ENCODE measurements at regions not wholly inside any gene's neighbourhood (a gene's known extent, or its start where the extent isn't known, plus 50 kb on each side); places are given as distances from the start of the nearest gene placed in this dataset.
"Not testable (repeated sequence)": the region's sequence is repeated elsewhere in the genome, so short reads cannot be mapped to it uniquely, and the experiment has no call there.

GRCh38 chr3:198139513-198140167, 179.6 kb downstream of the LMLN start:
- H3K36me3 ChIP-seq (replicated peaks in 1 of 2; ENCODE audit: insufficient read depth in 1 of 2, low read depth in 2 of 2); H3K4me1 ChIP-seq; intact Hi-C loops (cut with DNase I); H3K27ac ChIP-seq; DNase-seq; H3K9me3 ChIP-seq; H3K27me3 ChIP-seq; ATAC-seq; H3K4me3 ChIP-seq: not testable (repeated sequence)
- WGBS, 2 donors = 76 to 82% methylated on average over 5 to 8 of the region's 8 CpGs

DNA sequence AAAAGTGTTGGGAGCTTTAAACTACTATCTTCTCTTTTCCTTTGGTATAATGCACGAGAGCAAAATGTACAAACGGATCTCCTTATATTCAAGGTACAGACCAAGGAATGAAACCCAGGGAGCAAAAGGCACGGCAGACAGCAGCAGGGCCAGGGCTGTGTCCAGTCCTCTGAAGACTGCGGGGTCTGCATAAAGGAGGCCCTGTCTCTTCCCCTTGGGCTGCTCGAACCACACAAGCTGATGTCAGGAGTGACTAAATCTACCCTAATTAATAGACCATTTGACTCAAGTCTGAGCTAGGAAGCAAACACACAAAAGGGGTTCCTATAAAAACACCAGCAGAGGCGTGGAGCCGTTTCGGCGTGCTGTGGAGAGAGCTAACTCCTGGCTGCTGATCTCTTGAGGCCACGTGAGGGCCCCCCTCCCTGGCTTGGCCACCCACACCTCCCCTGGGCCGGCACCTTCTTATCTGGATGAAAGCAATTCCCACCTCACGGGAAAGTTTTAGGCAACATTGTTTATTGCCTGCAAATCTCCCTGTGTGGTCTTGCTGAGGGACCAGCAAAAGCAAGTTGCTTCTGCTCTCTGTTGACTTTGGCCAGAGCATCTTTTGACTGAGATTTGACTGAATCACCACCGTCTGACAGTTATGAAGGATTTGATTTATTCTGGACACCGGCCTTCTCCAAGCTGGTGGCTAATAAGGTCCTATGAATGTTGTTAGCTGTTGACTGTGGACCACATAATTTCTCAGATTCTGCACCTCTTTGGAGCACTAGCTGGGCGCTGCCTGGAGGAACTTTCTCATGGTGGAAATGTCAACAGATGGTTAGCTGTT, 183.5 kb downstream of the LMLN start:
- WGBS, 2 donors = 89 to 94% methylated on average over 7 to 12 of the region's 15 CpGs
- ATAC-seq; H3K27ac ChIP-seq; H3K9me3 ChIP-seq; H3K36me3 ChIP-seq (replicated peaks in 1 of 2; ENCODE audit: insufficient read depth in 1 of 2, low read depth in 2 of 2); DNase-seq; H3K4me3 ChIP-seq; H3K27me3 ChIP-seq; H3K4me1 ChIP-seq; intact Hi-C loops (cut with DNase I): not testable (repeated sequence)

GRCh38 chr3:198145231-198145784, 185.3 kb downstream of the LMLN start:
- H3K4me3 ChIP-seq = not testable (repeated sequence)

GRCh38 chr3:198146070-198146469, 186.1 kb downstream of the LMLN start:
- DNase-seq; H3K36me3 ChIP-seq (replicated peaks in 1 of 2; ENCODE audit: insufficient read depth in 1 of 2, low read depth in 2 of 2); intact Hi-C loops (cut with DNase I); H3K27me3 ChIP-seq; H3K4me3 ChIP-seq; H3K27ac ChIP-seq; H3K4me1 ChIP-seq; H3K9me3 ChIP-seq: not testable (repeated sequence)
- peak; percentile 37 for ATAC-seq
- WGBS, 2 donors = 82 to 96% methylated on average over 3 to 4 of the region's 5 CpGs

More at GRCh38 chr3:198145231-198145784, 185.3 kb downstream of the LMLN start:
- H3K27me3 ChIP-seq; H3K36me3 ChIP-seq (replicated peaks in 1 of 2; ENCODE audit: insufficient read depth in 1 of 2, low read depth in 2 of 2); H3K27ac ChIP-seq; H3K4me1 ChIP-seq; H3K9me3 ChIP-seq; intact Hi-C loops (cut with DNase I): not testable (repeated sequence)
- WGBS, 2 donors = 64 to 65% methylated on average over 3 of the region's 8 CpGs
- peak; percentile 27 for ATAC-seq
- DNase-seq = peak; percentile 16 to 31 (median 28)

GRCh38 chr3:198146559-198147164, 186.6 kb downstream of the LMLN start:
- H3K4me1 ChIP-seq; intact Hi-C loops (cut with DNase I); H3K36me3 ChIP-seq (replicated peaks in 1 of 2; ENCODE audit: insufficient read depth in 1 of 2, low read depth in 2 of 2); H3K27ac ChIP-seq; DNase-seq; H3K4me3 ChIP-seq; H3K27me3 ChIP-seq; H3K9me3 ChIP-seq: not testable (repeated sequence)
- 52 to 65% methylated on average over 8 of the region's 9 CpGs for WGBS, 2 donors
- peak; percentile 60 for ATAC-seq

GRCh38 chr3:198147213-198147612, 187.2 kb downstream of the LMLN start:
- intact Hi-C loops (cut with DNase I); H3K4me3 ChIP-seq; H3K27ac ChIP-seq; DNase-seq; H3K27me3 ChIP-seq; ATAC-seq; H3K4me1 ChIP-seq; H3K9me3 ChIP-seq; H3K36me3 ChIP-seq (replicated peaks in 1 of 2; ENCODE audit: insufficient read depth in 1 of 2, low read depth in 2 of 2): not testable (repeated sequence)
- 89 to 100% methylated on average over 2 to 3 of the region's 3 CpGs for WGBS, 2 donors

- 85 to 86% methylated on average over 6 of the region's 6 CpGs for WGBS, 2 donors
- ATAC-seq; H3K27me3 ChIP-seq; H3K9me3 ChIP-seq; H3K36me3 ChIP-seq (replicated peaks in 1 of 2; ENCODE audit: insufficient read depth in 1 of 2, low read depth in 2 of 2); intact Hi-C loops (cut with DNase I); H3K27ac ChIP-seq; H3K4me1 ChIP-seq; H3K4me3 ChIP-seq; DNase-seq: not testable (repeated sequence)
Observed at GRCh38 chr3:198147993-198148392, 188.0 kb downstream of the LMLN start.

- intact Hi-C loops (cut with DNase I); H3K4me3 ChIP-seq; H3K27ac ChIP-seq; H3K9me3 ChIP-seq; H3K4me1 ChIP-seq; H3K27me3 ChIP-seq; H3K36me3 ChIP-seq (replicated peaks in 1 of 2; ENCODE audit: insufficient read depth in 1 of 2, low read depth in 2 of 2); ATAC-seq: not testable (repeated sequence)
- DNase-seq = peak in 1 of 4 donors; percentile 22
- 68 to 78% methylated on average over 5 of the region's 5 CpGs for WGBS, 2 donors
Observed at GRCh38 chr3:198149904-198150303, 189.9 kb downstream of the LMLN start.

DNA sequence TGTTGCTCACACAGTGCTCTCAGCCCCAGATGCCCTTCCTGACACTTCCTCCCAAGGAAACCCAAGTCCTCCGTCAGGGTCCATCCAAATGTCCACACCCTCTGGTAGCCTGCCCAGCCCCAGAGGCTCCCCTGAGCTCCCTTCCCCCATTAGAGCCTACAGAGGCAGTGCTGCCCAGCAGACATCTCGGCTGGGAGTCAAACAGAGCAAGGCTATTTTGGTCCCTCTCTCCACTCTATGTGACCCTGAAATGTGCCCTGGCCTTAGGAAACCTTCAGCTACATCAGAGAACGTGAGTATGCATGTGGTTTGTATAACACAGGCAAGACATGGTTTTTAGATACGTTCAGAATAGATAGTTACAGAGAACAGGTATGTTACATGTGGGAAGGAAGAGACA, 191.8 kb downstream of the LMLN start:
- H3K27ac ChIP-seq; ATAC-seq; H3K9me3 ChIP-seq; H3K36me3 ChIP-seq (replicated peaks in 1 of 2; ENCODE audit: insufficient read depth in 1 of 2, low read depth in 2 of 2); DNase-seq; H3K4me1 ChIP-seq; H3K27me3 ChIP-seq; H3K4me3 ChIP-seq; intact Hi-C loops (cut with DNase I): not testable (repeated sequence)
- 49 to 63% methylated on average over 4 of the region's 4 CpGs for whole genome bisulfite sequencing, 2 donors

GRCh38 chr3:198155771-198156170, 195.8 kb downstream of the LMLN start:
- H3K4me1 ChIP-seq; H3K27me3 ChIP-seq; ATAC-seq; H3K36me3 ChIP-seq (replicated peaks in 1 of 2; ENCODE audit: insufficient read depth in 1 of 2, low read depth in 2 of 2); H3K4me3 ChIP-seq; intact Hi-C loops (cut with DNase I); H3K27ac ChIP-seq; H3K9me3 ChIP-seq; DNase-seq: not testable (repeated sequence)
- no CpG with 5 or more reads among the region's 7 CpGs for WGBS, 2 donors

- H3K9me3 ChIP-seq; DNase-seq; H3K27me3 ChIP-seq; H3K27ac ChIP-seq; intact Hi-C loops (cut with DNase I); H3K36me3 ChIP-seq (replicated peaks in 1 of 2; ENCODE audit: insufficient read depth in 1 of 2, low read depth in 2 of 2); H3K4me3 ChIP-seq; H3K4me1 ChIP-seq: not testable (repeated sequence)
- peak; percentile 99 for ATAC-seq
- WGBS, 2 donors = 12% methylated on average over 5 of the region's 42 CpGs; no CpG with 5 or more reads in 1 of the 2 donors
Observed at GRCh38 chr3:198157231-198157868, 197.3 kb downstream of the LMLN start.

All from body of pancreas (tissue), 4 donors.